Effector memory CD8-positive, alpha-beta T cell (primary cell): ENCODE measurements at regions not wholly inside any gene's neighbourhood (a gene's known extent, or its start where the extent isn't known, plus 50 kb on each side); places are given as distances from the start of the nearest gene placed in this dataset.

Experiments used
- ATAC-seq: fragments of 150-1000 bp; cut with Tn5 transposase; replicated peaks from 2 replicates; pipeline ENCODE4 v1.10.0; 2021; ENCODE audit warnings: mild to moderate bottlenecking, moderate library complexity
- DNase-seq, 3 experiments: peaks; one replicate each; pipeline ENCODE4 v3.0.0; 2021
- H3K27ac Mint-ChIP-seq, 2 donors: one replicate each; pipeline ENCODE4 v1.8.0; 2022; ENCODE audit warnings: mild to moderate bottlenecking in 2 of 2, mixed read lengths in 2 of 2, moderate library complexity in 2 of 2
- H3K27me3 Mint-ChIP-seq, 2 donors: one replicate each; pipeline ENCODE4 v1.8.0; 2022; ENCODE audit warnings: mixed read lengths in 2 of 2
- H3K36me3 Mint-ChIP-seq: one replicate; pipeline ENCODE4 v1.8.0; 2022; ENCODE audit warnings: mild to moderate bottlenecking, moderate library complexity, mixed read lengths; ENCODE audit not compliant: insufficient read depth
- H3K4me1 Mint-ChIP-seq, 2 donors: one replicate each; pipeline ENCODE4 v1.8.0; 2022; ENCODE audit warnings: low read depth in 2 of 2, mixed read lengths in 2 of 2
- H3K4me3 Mint-ChIP-seq, 2 donors: one replicate each; pipeline ENCODE4 v1.8.0; 2022; ENCODE audit warnings: mild to moderate bottlenecking in 2 of 2, mixed read lengths in 2 of 2, moderate library complexity in 2 of 2
- H3K9me3 Mint-ChIP-seq, 2 donors: one replicate each; pipeline ENCODE4 v1.8.0; 2022; ENCODE audit warnings: mixed read lengths in 2 of 2

DNA sequence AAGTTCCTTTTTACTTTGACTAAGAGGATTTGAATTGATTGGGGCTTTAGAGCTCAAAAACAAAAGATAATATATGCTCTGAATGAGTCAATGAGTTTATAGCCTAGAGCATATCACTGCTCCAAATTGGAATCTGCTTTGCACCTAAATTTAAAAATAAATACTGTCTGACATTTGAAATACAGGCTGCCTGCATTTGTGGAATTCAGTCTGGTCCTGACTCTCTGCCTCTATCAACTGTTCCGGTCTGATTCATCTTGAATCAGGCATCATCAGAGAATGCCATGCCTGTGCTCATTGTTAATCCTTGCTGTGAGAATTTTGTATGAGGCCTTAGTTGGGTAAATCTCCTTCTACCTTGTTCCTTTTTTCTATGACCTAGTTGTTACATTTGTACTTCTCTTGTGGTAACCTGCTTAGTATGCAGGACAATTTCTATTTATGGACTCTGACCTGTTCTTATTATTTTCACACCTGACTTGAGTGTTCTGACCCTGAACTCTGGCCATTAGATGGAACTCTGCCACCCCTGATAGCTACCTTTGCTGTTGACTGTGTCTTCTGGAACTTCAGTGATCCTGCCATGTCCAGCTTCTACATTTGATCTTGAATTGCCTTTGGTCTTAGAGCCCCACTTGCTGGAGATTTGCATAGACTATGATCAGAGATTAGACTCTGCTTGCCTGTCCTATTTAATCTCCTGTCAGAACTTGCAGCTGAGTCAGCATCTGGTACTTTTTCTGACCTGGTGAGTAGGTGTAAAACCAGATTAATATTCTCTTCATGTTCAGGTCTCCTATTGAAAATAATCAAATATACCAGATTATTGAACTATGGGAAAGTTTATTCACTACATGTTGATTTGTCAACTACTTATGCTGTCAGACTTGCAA is 442.7 kb upstream of the HS3ST5 start:
- Mint-ChIP-seq H3K36me3 (no peaks in the 10 kb centered on the region), H3K27me3 (no peaks in the 10 kb centered on the region), H3K4me3 (no peak overlapping the region), H3K9me3 (peaks cover 0 to 6% of the 10 kb centered on the region in 2 donors), H3K4me1 (no peaks in the 10 kb centered on the region), H3K27ac (no peak overlapping the region)
- ATAC-seq = no peak
- no peak for DNase-seq

DNA sequence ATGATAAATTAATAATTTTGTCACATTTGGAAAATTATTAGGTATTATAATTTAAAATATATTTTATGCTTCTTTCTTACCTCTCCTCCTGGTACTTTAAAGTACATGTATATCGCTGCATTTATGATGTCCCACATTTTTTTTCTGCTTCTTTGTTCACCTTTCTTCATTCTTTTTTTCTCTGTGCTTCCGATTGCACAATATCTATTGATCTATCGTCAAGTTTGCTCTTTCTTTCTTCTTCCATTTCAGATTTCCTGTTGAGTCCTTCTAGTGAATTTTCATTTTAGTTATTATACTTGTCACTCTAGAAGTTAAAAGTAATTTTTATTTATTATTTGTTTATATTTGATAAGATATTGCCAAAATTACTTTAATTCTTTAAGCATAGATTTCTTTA is 441.0 kb upstream of the HS3ST5 start:
- H3K36me3 Mint-ChIP-seq = no peaks in the 10 kb centered on the region
- ATAC-seq = no peak
- no peak for DNase-seq

DNA sequence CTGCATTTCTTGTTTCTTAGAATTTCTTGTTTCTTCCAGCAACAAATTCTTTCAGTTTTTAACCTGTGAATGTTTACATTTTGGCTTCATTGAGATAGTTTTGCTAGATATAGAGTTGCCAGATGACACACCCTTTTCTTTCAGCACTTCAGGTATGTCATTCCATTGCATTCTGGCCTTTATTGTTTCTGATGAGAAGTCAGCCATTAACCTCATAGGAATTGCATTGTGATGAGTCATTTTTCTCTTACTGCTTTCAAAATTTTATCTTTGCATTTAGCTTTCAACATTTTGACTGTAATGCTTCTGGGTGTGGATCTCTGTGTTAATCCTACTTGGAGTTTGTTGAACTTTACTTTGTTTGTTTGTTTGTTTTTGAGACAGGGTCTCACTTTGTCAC is 440.3 kb upstream of the HS3ST5 start:
- H3K36me3 Mint-ChIP-seq = no peaks in the 10 kb centered on the region
- no peak overlapping the region for H3K27ac Mint-ChIP-seq
- no peaks in the 10 kb centered on the region for H3K27me3 Mint-ChIP-seq
- ATAC-seq (no peak), DNase-seq (no peak)
- H3K4me1 Mint-ChIP-seq = no peaks in the 10 kb centered on the region
- H3K4me3 Mint-ChIP-seq = no peak overlapping the region
- peaks cover 0 to 6% of the 10 kb centered on the region in 2 donors for H3K9me3 Mint-ChIP-seq

More for the DNA sequence above, 441.0 kb upstream of the HS3ST5 start:
- Mint-ChIP-seq H3K4me1 (no peaks in the 10 kb centered on the region), H3K27ac (no peak overlapping the region), H3K9me3 (peaks cover 0 to 6% of the 10 kb centered on the region in 2 donors), H3K27me3 (no peaks in the 10 kb centered on the region), H3K4me3 (no peak overlapping the region)

DNA sequence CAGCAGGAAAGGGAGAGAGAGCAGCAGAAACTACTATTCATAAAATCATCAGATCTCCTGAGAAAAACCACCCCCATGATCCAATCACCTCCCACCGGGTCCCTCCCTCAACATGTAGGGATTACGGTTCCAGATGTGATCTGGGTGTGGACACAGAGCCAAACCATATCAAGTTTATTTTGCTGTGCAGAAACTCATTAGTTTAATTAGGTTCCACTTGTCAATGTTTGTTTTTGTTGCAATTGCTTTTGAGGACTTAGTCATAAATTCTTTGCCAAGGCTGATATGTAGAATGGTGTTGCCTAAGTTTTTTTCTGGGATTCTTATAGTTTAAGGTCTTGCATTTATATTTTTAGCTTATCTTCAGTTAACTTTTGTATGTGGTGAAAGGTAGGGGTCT is 422.0 kb upstream of the HS3ST5 start:
- DNase-seq (no peak), ATAC-seq (no peak)
- Mint-ChIP-seq H3K4me1 (no peaks in the 10 kb centered on the region), H3K27me3 (no peaks in the 10 kb centered on the region), H3K36me3 (no peaks in the 10 kb centered on the region), H3K9me3 (peaks cover 7 to 13% of the 10 kb centered on the region in 2 donors), H3K4me3 (no peak overlapping the region), H3K27ac (no peak overlapping the region)

DNA sequence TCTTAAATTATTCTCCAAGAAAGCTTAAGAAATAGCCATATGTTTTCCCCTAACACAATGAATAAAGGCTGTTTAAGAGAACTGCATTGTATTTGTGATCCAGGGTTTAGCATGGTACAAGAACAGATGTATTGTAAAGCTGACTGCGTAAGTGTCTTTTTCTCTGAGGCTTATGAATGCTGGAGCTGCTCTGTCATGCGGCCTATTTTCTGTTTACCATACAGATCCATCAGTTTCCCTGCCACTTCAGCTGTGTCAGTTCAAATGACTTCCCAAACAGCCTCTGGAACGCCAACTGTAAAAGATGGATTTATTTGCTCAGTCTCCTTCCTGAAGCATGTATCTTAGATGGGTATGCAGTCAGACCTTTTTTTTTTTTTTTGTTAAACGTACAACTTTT is 419.3 kb upstream of the HS3ST5 start:
- Mint-ChIP-seq H3K9me3 (peaks cover 13 to 15% of the 10 kb centered on the region in 2 donors), H3K36me3 (no peaks in the 10 kb centered on the region), H3K4me1 (no peaks in the 10 kb centered on the region), H3K4me3 (no peak overlapping the region), H3K27me3 (no peaks in the 10 kb centered on the region), H3K27ac (no peak overlapping the region)
- ATAC-seq (no peak), DNase-seq (no peak)

DNA sequence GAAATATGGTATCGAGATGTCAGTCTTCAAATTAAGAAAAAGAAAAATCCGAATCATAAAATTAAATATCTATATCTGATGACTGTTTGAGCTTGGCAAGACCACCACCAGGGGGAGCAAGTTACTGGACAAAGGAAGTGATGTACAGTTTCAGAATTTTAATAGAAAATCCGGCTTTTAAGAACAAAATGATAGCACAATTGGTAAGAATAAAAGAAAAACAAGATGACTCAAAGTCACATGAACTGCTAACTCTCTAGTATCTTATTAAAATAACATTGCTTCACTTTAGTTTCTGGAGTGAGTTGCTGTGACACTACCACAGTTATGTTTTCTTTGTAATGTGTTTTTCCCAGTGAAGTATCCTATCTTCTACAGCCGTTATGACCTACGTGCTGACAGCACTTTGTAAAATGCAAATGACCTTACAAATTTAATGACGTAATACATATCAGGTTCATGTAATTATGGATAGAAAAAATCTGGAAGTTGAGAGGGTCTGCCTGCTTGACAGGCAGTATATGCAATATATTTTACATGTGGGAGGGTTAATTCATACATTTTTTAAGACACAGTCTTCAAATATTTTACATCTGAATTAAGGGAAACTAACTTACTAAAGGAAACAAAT is 405.3 kb upstream of the HS3ST5 start:
- Mint-ChIP-seq H3K4me3 (no peak overlapping the region), H3K27me3 (no peaks in the 10 kb centered on the region), H3K9me3 (peaks cover 6 to 19% of the 10 kb centered on the region in 2 donors), H3K27ac (no peak overlapping the region), H3K4me1 (no peaks in the 10 kb centered on the region), H3K36me3 (no peaks in the 10 kb centered on the region)
- no peak for DNase-seq
- no peak for ATAC-seq

DNA sequence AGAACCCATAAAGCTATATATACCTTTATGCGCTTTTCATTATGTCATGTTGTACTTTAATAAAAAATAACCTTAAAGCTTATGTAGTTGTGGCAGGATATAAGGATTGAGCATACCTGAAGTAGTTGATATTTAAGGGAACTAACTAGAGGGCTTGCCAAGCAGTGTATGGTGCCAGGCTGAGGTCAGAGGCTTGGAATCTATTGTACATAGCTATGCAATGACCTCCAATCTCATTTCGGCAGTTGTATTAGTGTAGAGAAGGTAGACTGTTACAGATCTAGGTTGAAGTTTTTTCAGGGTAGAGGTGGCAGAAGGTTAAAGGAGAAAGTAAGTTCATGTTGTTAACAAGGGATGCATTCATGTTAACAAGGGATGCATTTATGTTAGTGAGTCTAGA is 397.7 kb upstream of the HS3ST5 start:
- DNase-seq (no peak), ATAC-seq (no peak)
- no peaks in the 10 kb centered on the region for H3K27me3 Mint-ChIP-seq
- H3K27ac Mint-ChIP-seq = no peak overlapping the region
- H3K4me1 Mint-ChIP-seq = no peaks in the 10 kb centered on the region
- no peak overlapping the region for H3K4me3 Mint-ChIP-seq
- no peaks in the 10 kb centered on the region for H3K36me3 Mint-ChIP-seq
- H3K9me3 Mint-ChIP-seq = peaks cover 0 to 2% of the 10 kb centered on the region in 2 donors

DNA sequence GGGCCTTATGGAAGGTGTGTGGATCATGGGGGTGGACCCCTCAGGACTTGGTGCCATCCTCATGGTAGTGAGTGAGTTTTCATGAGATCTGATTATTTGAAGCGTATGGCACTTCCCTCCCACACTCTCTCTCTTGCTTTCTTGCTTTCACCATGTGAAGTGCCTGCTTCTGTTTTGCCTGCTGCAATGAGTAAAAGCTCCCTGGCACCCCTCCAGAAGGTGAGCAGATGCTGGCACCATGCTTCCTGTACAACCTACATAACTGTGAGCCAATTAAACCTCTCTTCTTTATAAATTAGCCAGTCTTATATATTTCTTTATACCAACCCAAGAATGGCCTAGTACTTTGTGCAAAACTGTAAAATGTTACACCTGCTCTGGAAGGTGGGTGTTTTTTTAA is 396.8 kb upstream of the HS3ST5 start:
- Mint-ChIP-seq H3K4me1 (no peaks in the 10 kb centered on the region), H3K4me3 (no peak overlapping the region), H3K9me3 (peaks cover 0 to 2% of the 10 kb centered on the region in 2 donors), H3K27ac (no peak overlapping the region), H3K36me3 (no peaks in the 10 kb centered on the region), H3K27me3 (no peaks in the 10 kb centered on the region)
- ATAC-seq (no peak), DNase-seq (no peak)

DNA sequence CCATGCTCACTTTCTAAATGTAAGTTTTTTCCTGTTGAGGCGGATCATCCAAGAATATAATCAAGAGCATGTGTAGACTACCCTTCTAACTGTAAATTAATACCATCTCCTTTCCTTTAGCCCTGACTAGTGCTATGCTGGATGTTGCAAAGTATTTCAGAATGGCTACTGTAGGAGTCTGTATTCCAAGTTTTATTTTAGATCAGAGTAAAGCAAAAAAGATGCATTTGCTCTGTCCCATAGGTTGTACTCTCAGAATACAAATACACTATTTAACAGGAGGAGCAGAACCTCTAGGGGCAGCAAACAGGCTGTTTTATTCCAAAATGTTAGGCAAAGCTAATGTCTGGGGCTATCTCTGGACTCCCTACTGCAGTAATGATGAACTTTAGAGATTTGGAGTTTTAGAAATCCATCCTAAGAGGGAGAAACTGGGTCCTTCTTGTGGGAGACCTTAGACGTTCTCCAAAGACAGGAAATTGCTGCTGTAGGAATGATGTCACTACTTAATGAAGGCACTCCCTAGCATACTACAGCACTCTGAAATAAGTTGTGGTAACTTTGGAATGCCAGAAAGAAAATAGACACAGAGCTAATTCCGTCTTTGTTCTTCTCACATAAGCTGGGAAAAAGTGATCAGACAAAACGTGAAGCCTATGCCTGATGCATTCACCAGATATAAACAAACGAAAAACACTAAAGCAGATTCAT is 392.4 kb upstream of the HS3ST5 start:
- Mint-ChIP-seq H3K4me3 (no peak overlapping the region), H3K27me3 (no peaks in the 10 kb centered on the region), H3K9me3 (peaks cover 0 to 2% of the 10 kb centered on the region in 2 donors), H3K36me3 (no peaks in the 10 kb centered on the region), H3K4me1 (no peaks in the 10 kb centered on the region), H3K27ac (no peak overlapping the region)
- no peak for ATAC-seq
- DNase-seq = no peak

DNA sequence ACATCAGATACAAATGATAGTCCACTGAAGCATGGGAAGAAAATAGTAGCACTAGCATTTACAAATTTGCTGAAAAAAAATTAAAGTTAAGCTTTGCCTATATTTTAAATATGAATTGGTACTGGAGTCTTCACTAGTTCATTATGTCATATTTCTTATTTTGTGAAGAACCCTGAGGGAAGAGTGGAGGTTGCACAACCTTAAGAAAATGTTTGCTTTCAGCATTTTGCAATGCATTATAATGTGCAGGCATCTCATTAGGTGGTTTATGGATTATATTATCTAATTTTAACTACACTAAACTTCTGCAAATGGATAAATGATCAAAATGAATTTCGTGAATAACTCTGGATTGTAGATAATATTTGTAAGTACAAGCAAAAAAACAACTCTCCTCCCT is 390.8 kb upstream of the HS3ST5 start:
- no peaks in the 10 kb centered on the region for H3K4me1 Mint-ChIP-seq
- no peak for ATAC-seq
- no peak overlapping the region for H3K4me3 Mint-ChIP-seq
- DNase-seq = no peak
- no peak overlapping the region for H3K27ac Mint-ChIP-seq
- H3K9me3 Mint-ChIP-seq = peaks cover 0 to 2% of the 10 kb centered on the region in 2 donors
- no peaks in the 10 kb centered on the region for H3K36me3 Mint-ChIP-seq
- H3K27me3 Mint-ChIP-seq = no peaks in the 10 kb centered on the region

DNA sequence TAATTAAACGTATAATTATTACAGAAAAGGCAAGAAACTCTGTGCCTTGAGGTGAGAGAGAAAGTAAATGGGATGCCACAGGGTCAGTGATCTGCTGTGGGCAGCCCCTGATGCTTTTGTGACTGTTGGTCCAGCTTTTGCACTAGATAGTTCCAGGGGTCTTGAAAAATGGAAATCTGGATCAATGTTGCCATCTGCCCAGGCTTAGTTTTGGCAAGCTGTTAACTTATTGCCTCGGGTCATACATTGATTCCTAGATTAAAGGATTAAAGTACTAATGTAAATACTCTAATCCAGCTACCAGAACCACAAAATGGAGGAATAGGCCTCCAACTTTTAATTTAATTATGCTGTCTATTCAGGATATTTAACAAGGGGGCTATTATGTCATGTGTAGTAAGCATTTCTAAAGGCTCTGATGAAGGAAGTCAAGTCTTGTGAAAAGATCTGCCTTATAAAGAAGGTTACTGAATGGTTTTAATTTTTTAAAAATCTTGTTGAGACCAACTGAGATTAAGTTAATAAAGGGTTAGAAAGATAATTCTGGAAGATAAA is 376.0 kb upstream of the HS3ST5 start:
- no peaks in the 10 kb centered on the region for H3K27me3 Mint-ChIP-seq
- DNase-seq (no peak), ATAC-seq (no peak)
- no peaks in the 10 kb centered on the region for H3K4me1 Mint-ChIP-seq
- H3K36me3 Mint-ChIP-seq = no peaks in the 10 kb centered on the region
- H3K4me3 Mint-ChIP-seq = no peak overlapping the region
- H3K27ac Mint-ChIP-seq = no peak overlapping the region
- H3K9me3 Mint-ChIP-seq = peaks cover 8 to 11% of the 10 kb centered on the region in 2 donors

DNA sequence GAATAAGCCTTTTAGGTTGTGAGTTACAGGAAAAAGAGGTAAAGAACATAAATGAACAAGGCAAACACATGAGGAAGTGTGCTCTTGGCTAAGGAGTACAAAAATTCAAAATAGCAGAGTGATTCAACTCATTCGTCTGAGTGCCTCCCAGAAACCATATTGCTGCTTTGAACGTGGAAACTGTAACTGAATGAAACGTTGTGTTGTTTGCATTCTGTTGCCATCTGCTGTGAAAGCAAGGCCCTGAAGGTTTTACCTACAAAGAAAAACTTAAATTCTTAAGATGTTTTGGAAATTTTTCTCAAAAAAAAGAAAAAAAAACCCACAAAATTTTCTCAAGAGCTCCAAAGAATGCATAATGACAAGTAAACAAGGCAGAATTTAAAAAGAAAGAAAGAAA is 375.4 kb upstream of the HS3ST5 start:
- no peak overlapping the region for H3K4me3 Mint-ChIP-seq
- H3K27me3 Mint-ChIP-seq = no peaks in the 10 kb centered on the region
- no peak overlapping the region for H3K27ac Mint-ChIP-seq
- no peaks in the 10 kb centered on the region for H3K4me1 Mint-ChIP-seq
- peaks cover 8 to 11% of the 10 kb centered on the region in 2 donors for H3K9me3 Mint-ChIP-seq
- H3K36me3 Mint-ChIP-seq = no peaks in the 10 kb centered on the region
- DNase-seq (no peak), ATAC-seq (no peak)

DNA sequence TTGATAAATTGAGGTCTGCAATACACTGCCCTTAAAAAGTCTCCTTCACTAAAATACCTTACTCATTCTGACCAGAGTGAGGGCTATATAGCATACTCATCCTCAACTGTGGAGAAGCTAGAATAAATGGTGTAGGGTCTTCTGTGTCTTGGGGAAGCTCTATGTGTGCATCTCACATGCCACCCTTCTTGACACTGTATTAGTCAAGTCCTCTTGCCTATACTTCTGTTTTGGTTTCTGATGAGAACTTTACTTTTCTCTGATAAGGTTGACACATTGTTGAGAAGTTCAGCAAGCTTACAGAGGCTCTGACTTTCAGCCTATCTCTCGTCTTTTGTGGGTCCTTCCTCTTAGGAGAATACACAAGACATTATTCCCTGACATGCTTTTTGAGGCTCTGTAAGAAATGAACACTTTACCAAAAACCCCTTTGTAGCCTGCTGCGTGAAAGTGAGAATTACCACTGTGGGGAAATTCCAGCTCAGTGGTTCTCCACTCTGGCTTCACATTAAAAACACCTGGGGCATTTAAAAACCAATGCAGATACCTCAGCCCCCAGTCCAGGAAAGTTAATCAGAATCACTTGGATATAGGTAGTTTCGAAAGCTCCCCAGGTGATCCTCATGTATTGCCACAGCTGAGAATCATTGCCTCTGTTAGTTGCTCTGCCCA is 372.1 kb upstream of the HS3ST5 start:
- Mint-ChIP-seq H3K36me3 (no peaks in the 10 kb centered on the region), H3K9me3 (peaks cover 15 to 20% of the 10 kb centered on the region in 2 donors), H3K27me3 (no peaks in the 10 kb centered on the region), H3K4me1 (no peaks in the 10 kb centered on the region), H3K4me3 (no peak overlapping the region), H3K27ac (no peak overlapping the region)
- no peak for DNase-seq
- no peak for ATAC-seq
